IPS-20b (cell line): ENCODE measurements at regions not wholly inside any gene's neighbourhood (a gene's known extent, or its start where the extent isn't known, plus 50 kb on each side); places are given as distances from the start of the nearest gene placed in this dataset.

Experiments
- H3K27ac ChIP-seq: one replicate; pipeline ENCODE4 v1.5.1; 2013; ENCODE audit warnings: low read length
- H3K27me3 ChIP-seq: 2 replicates; pipeline ENCODE4 v1.6.1; 2013; ENCODE audit warnings: mild to moderate bottlenecking, low read length, inconsistent platforms; ENCODE audit not compliant: insufficient read depth
- H3K36me3 ChIP-seq: 2 replicates; pipeline ENCODE4 v1.6.1; 2013; ENCODE audit warnings: low read depth, mild to moderate bottlenecking, inconsistent platforms, low read length, moderate library complexity; ENCODE audit not compliant: insufficient read depth
- H3K4me1 ChIP-seq: 2 replicates; pipeline ENCODE4 v1.6.1; 2013; ENCODE audit warnings: mild to moderate bottlenecking, control low read depth, inconsistent platforms, low read length, moderate library complexity; ENCODE audit not compliant: insufficient read depth
- H3K4me3 ChIP-seq: 2 replicates; pipeline ENCODE4 v1.5.1; 2013; ENCODE audit warnings: mild to moderate bottlenecking, low read length, inconsistent platforms
- H3K9ac ChIP-seq: 2 replicates; pipeline ENCODE4 v1.6.1; 2013; ENCODE audit warnings: low read depth, mild to moderate bottlenecking, inconsistent platforms, low read length, moderate library complexity
- H3K9me3 ChIP-seq: 2 replicates; pipeline ENCODE4 v1.6.1; 2013; ENCODE audit warnings: mild to moderate bottlenecking, low read depth, low read length, inconsistent platforms; ENCODE audit not compliant: insufficient read depth

DNA sequence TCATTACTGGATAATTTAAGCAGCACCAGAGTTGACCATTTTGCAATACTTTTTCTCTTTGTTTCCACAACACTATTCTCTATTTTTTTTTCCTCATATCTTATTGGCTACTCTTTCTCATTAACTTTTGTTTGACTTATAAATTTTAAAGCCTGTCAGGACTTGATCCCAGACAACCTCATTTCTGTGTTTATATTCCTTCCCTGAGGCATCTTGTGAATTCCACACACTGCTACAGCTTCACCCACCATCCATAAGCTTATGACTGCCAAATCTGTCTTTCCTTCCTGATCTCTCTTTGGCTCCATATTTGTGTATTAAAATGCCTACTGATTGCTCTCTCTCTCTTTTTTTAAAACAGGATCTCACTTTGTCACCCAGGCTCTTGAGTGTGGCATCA is 124.6 kb upstream of the MBL2 start:
- no peaks in the 10 kb centered on the region; the same call in 1 of the 2 replicates for H3K9me3 ChIP-seq
- no peaks in the 10 kb centered on the region for H3K27me3 ChIP-seq
- no peak overlapping the region for H3K4me3 ChIP-seq
- no peak overlapping the region for H3K27ac ChIP-seq
- H3K4me1 ChIP-seq = no peaks in the 10 kb centered on the region
- no peaks in the 10 kb centered on the region for H3K36me3 ChIP-seq
- H3K9ac ChIP-seq = no peak overlapping the region

DNA sequence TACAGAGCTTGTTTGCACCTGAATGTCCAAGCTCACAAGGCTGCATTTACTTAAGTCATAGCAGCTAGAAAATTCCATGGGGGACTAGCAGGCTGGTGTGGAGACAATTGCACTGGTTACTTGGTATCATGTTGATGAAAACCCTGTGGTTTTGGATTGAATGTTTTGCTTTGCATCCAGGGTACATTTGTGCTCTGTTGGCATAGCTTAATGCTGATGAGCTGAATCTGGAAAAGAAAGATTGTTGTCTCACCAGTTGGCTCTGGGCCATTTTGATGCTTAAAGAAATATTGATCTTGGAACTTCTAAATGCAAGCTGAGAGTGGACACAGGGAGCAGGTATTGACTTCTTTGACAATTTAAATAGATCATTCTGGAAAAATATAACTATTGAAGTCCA is 122.5 kb upstream of the MBL2 start:
- no peak overlapping the region for H3K27ac ChIP-seq
- H3K36me3 ChIP-seq = no peaks in the 10 kb centered on the region
- no peaks in the 10 kb centered on the region for H3K27me3 ChIP-seq
- H3K4me1 ChIP-seq = 0 out of 2 replicates have a peak, but pooled peaks cover 2% of the 10 kb centered on the region
- H3K4me3 ChIP-seq = no peak overlapping the region
- no peaks in the 10 kb centered on the region; the same call in 1 of the 2 replicates for H3K9me3 ChIP-seq
- no peak overlapping the region for H3K9ac ChIP-seq

DNA sequence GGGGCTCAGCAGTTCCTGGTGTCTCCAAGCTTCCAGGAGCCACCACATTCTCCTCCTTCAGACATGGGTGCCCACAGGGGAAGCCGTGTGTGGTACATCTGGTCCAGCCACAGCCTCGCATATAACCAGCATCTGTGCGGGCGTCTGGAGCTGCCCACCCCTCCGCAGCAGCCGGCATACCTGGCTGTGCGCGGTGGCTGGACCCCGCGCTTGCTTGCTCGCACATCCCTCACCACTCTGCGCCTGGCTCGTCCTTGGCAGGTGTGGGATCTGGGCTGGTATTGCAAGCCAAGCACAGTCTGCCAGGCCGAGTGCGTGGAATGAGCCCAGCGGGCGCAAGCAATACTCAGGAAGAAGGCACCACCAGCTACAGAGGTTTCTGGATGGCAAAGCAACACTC is 117.7 kb upstream of the MBL2 start:
- no peak overlapping the region for H3K27ac ChIP-seq
- H3K9ac ChIP-seq = no peak overlapping the region
- H3K4me3 ChIP-seq = no peak overlapping the region
- no peaks in the 10 kb centered on the region for H3K9me3 ChIP-seq
- no peaks in the 10 kb centered on the region for H3K36me3 ChIP-seq
- H3K4me1 ChIP-seq = peaks cover 5% of the 10 kb centered on the region; the same call in 1 of the 2 replicates
- H3K27me3 ChIP-seq = no peaks in the 10 kb centered on the region

DNA sequence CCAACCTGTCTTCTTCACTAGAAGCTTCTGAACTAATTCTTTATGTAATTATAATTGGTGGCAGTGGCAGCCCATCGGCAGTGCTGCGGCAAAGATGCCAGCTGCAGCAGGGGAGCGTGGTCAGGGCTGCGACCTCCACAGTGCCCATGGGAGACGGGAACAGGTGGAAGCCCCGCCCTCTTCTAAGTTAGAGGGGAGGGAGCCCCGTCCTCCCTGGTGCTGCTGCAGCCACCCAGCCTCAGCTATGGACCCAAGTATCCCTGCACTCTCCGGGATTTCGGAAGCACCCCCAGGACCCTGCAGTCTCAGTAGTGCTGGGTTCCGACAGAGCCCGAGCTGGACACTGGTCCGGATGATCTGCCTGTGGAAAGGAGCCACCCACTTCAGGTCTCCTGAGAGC is 117.0 kb upstream of the MBL2 start:
- Histone ChIP-seq H3K4me1 (peaks cover 5% of the 10 kb centered on the region; the same call in 1 of the 2 replicates), H3K36me3 (no peaks in the 10 kb centered on the region), H3K4me3 (no peak overlapping the region), H3K9ac (no peak overlapping the region), H3K27me3 (no peaks in the 10 kb centered on the region), H3K9me3 (no peaks in the 10 kb centered on the region), H3K27ac (no peak overlapping the region)

DNA sequence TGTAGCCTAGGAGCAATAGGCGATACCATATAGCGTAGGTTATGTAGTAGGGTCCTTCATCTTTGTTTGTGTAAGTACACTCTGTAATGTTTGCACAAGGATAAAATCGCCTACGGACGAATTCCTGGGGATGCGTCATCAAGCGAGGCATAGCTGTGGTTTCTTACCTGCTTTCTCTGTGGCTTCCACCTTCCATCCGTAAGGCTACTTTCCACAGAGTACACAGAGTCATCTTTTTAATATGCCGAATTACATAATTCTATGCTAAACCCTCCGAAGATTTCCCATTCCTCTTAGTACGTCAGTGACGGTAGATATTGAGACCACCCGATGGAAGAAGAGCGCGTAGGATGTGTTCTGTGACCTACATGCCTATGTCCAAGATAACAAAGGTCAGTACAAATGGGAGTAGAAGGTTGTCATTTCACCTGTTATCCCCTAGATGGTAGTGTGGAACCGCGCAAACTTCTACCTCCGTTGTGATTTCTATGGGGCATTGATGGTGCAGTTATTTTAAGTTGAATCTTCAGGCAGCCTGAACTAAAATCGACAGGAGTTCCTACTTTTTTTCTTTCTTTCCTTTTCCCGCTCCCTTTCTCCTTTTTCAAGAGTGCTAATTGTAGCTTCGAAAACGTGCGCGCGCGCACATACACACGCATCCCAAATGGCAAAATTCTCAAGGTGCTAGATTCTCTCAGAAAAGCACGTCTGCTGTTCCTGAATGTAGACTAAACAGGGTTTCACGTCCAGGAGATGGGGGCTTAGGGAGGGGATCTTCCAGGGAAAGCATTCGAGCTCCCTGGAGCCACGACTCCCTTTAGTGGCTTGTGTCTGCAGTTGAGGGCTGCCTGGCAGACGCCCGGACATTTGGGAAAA is 111.7 kb upstream of the MBL2 start:
- no peaks in the 10 kb centered on the region for H3K27me3 ChIP-seq
- H3K27ac ChIP-seq = peak overlapping the region; percentile 26
- H3K4me1 ChIP-seq = peaks cover 3% of the 10 kb centered on the region; the same call in 1 of the 2 replicates
- H3K9ac ChIP-seq = peak overlapping the region; percentile 49; the same call in 1 of the 2 replicates
- no peak overlapping the region for H3K4me3 ChIP-seq
- H3K36me3 ChIP-seq = no peaks in the 10 kb centered on the region
- H3K9me3 ChIP-seq = no peaks in the 10 kb centered on the region

DNA sequence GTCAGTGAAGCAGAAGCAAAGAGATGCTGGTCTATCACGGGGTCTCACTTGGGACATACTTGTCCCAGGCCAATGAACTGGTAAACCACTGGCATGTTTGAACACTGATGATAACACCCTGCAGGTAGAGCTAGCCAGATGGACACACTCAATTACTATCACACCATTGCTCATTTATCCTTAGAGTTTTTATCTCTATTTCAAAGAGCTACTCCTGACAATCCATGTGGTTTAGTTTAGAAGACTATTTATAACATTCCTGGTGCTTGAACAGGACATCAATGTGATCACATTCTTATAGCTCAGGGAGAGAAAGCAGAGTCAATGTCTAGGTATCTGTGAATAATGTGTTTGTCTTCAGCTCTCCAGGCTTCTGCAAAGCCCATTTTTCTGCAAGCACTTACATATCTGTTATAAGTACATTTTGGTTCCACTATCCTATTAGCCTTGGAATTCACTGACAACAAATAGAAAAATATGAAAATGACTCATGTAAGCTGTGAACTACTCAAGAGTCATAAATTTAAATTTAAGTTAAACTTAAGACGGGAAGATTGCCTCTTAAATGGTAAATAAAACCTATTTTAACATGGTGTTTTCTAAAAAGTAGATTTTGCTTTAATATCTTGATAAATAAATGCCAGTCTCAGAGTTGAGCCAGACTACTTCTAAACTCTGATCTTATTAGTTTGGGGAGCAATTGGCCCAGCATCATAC is 106.7 kb upstream of the MBL2 start:
- Histone ChIP-seq H3K4me1 (no peaks in the 10 kb centered on the region), H3K4me3 (no peak overlapping the region), H3K36me3 (no peaks in the 10 kb centered on the region), H3K27ac (no peak overlapping the region), H3K9ac (no peak overlapping the region), H3K9me3 (no peaks in the 10 kb centered on the region), H3K27me3 (no peaks in the 10 kb centered on the region)

DNA sequence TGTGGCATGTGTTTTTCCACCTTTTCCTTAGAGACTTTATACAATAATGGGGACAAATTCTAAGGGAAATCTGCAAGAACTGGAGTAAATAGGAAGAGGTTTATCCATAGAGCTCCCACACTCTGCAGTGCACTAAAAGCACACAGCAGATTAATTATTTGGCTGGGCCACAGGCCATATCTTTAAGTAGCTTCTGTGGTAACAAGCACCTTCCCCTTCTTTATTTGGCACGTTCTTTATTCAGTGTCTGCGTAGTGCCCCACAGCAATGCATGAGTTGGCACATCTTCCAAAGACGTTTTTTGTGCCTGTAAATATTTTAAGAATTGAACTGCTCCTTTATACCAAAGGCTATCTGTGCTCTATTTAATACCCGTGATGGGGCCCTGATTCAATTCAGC is 104.9 kb upstream of the MBL2 start:
- no peaks in the 10 kb centered on the region for H3K9me3 ChIP-seq
- no peak overlapping the region for H3K27ac ChIP-seq
- no peak overlapping the region for H3K4me3 ChIP-seq
- H3K4me1 ChIP-seq = no peaks in the 10 kb centered on the region
- H3K27me3 ChIP-seq = no peaks in the 10 kb centered on the region
- H3K9ac ChIP-seq = no peak overlapping the region
- no peaks in the 10 kb centered on the region for H3K36me3 ChIP-seq

DNA sequence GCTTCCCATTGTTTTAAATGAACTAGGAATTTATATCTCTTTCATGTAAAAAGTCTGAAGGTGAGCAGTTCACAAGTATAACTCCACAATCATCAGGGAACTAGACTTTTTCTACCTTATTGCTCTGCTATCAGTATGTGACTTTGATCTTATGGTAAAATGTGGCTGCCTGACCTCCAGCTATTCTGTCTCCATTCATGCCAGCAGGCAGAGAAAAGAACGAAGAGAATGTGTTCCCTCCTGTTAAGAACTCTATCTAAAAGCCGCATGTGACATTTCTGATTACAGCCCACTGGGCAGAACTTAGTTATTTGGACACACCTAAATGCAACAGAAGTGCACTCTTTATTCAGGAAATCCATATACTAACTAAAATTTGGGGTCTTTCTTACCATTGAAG is 102.8 kb upstream of the MBL2 start:
- Histone ChIP-seq H3K4me3 (no peak overlapping the region), H3K9me3 (peaks cover 5% of the 10 kb centered on the region; the same call in 1 of the 2 replicates), H3K27ac (no peak overlapping the region), H3K4me1 (no peaks in the 10 kb centered on the region), H3K27me3 (no peaks in the 10 kb centered on the region), H3K36me3 (no peaks in the 10 kb centered on the region), H3K9ac (no peak overlapping the region)

DNA sequence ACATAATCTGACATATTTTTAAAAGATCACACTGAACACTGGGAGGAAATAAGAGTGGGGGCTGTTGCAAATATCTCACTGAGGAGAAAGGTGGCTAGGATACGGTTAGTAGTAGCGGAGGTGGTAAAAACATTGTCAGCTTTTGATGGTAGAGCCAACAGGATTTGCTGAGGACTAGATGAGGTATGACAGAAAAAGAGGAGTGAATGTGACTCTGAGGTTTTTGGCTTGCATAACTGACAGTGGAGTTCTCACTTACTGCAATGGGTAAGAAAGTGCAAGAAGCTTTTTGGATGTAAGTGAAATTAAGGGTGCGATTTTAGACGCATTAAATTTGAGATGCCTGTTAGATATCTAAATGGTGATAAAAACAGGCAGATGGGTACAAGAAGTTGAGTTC is 102.0 kb upstream of the MBL2 start:
- no peaks in the 10 kb centered on the region for H3K4me1 ChIP-seq
- H3K9me3 ChIP-seq = peaks cover 11% of the 10 kb centered on the region; the same call in 1 of the 2 replicates
- no peaks in the 10 kb centered on the region for H3K27me3 ChIP-seq

DNA sequence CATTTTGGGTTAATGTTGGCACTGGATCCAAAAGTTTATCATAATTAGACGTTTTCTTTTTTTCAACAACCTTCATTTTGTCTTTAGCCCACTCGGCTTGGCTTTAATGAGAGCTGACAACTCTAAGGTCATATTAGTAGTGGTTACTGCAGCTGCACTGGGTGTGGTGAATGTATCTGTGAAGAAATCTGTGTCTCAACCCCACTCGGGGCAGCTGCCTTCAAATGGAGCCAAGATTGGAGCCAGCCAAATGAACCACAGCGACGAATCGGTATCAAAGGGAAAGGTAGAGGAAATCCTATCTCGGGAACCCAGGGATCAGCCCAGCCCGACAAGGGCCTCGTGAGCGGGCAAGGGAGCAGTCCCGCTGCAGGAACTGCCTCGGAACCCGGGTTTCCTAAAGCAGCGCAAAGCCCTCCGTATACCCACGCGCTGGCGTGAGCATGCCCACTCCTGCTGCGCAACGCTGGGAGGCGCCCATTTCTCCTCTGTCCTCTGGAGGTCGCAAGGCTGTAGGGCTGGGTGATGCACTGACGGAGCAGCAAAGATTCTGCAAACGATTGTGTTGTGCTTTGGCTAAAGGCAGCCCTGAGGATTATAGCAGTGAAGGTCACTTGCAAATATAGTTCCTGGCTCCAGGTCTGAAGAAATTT is 98.7 kb upstream of the MBL2 start:
- Histone ChIP-seq H3K27ac (no peak overlapping the region), H3K9me3 (peaks cover 38% of the 10 kb centered on the region), H3K27me3 (no peaks in the 10 kb centered on the region), H3K4me1 (no peaks in the 10 kb centered on the region), H3K4me3 (no peak overlapping the region), H3K9ac (no peak overlapping the region), H3K36me3 (no peaks in the 10 kb centered on the region)

More for the DNA sequence above, 102.0 kb upstream of the MBL2 start:
- Histone ChIP-seq H3K36me3 (no peaks in the 10 kb centered on the region), H3K27ac (no peak overlapping the region), H3K4me3 (no peak overlapping the region), H3K9ac (no peak overlapping the region)

DNA sequence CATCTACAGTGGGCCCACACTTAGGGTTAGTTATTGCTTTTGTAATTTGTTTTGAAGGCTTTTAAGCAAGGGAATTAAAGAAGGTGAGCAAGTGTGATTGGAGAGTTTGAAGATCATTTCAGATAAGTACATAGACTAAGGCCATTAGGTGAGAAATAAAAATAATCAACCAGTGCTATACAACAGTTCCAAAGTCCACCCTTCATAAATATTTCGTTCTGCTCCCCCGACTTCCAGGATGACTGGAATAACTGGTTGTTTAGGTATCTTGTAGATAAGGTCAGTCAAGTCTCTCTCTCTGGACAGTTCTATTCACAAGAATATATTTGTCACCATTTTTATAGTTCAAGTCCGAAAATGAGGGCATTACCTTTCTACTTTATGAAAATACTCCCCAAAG is 98.0 kb upstream of the MBL2 start:
- H3K4me1 ChIP-seq = no peaks in the 10 kb centered on the region
- H3K27me3 ChIP-seq = no peaks in the 10 kb centered on the region
- no peak overlapping the region for H3K27ac ChIP-seq
- no peak overlapping the region for H3K4me3 ChIP-seq
- H3K36me3 ChIP-seq = no peaks in the 10 kb centered on the region
- H3K9ac ChIP-seq = no peak overlapping the region
- H3K9me3 ChIP-seq = peaks cover 38% of the 10 kb centered on the region
